Esophagus muscularis mucosa (tissue), 4 donors: ENCODE measurements at regions not wholly inside any gene's neighbourhood (a gene's known extent, or its start where the extent isn't known, plus 50 kb on each side); places are given as distances from the start of the nearest gene placed in this dataset.

Experiments used
- DNase-seq: peaks from one replicate; pipeline ENCODE4 v3.0.0-alpha.2; 2017; ENCODE audit errors: extremely low spot score
- H3K27ac ChIP-seq, 4 donors: fragments of 200-600 bp; sonication (generic); replicated peaks in 1 of 4; 1 replicate in 3 of 4; 2 replicates in 1 of 4; pipeline ENCODE4 v1.5.1; 2016 to 2019; ENCODE audit warnings: mild to moderate bottlenecking in 1 of 4
- H3K27me3 ChIP-seq, 4 donors: fragments of 200-600 bp; sonication (generic); one replicate each; pipeline versions ENCODE4 v1.5.1 to v1.6.0; 2016 to 2019
- H3K36me3 ChIP-seq, 4 donors: fragments of 200-600 bp; sonication (generic); one replicate each; pipeline ENCODE4 v1.5.1; 2016 to 2019
- H3K4me1 ChIP-seq, 4 donors: fragments of 200-600 bp; sonication (generic); one replicate each; pipeline ENCODE4 v1.5.1; 2016 to 2019
- H3K4me3 ChIP-seq, 4 donors: fragments of 200-600 bp; sonication (generic); 1 replicate in 2 of 4; 2 replicates in 2 of 4; pipeline ENCODE4 v1.5.1; 2016 to 2019; ENCODE audit warnings: mild to moderate bottlenecking in 4 of 4, moderate library complexity in 1 of 4
- H3K9me3 ChIP-seq, 4 donors: fragments of 200-600 bp; sonication (generic); 1 replicate in 3 of 4; 2 replicates in 1 of 4; pipeline ENCODE4 v1.5.1; 2016 to 2019
- CTCF ChIP-seq, 3 experiments: fragments of 200-600 bp in 2 of 3; fragments of 450-650 bp in 1 of 3; sonication (generic) in 2 of 3; IDR thresholded peaks; one replicate each; pipeline ENCODE4 v1.5.1; 2017 to 2019; ENCODE audit warnings: antibody characterized with exemption in 3 of 3, mild to moderate bottlenecking in 2 of 3, moderate library complexity in 1 of 3
- EP300 ChIP-seq: sonication (generic); formaldehyde crosslinking; IDR thresholded peaks from one replicate; pipeline ENCODE4 v1.6.1; 2017; ENCODE audit warnings: antibody characterized with exemption
- POLR2A ChIP-seq: fragments of 450-650 bp; IDR thresholded peaks from one replicate; pipeline ENCODE4 v1.6.1; 2017; ENCODE audit warnings: antibody characterized with exemption, moderate library complexity, mild to moderate bottlenecking, low read depth
- POLR2AphosphoS5 ChIP-seq, 2 donors: sonication (generic); formaldehyde crosslinking; IDR thresholded peaks; one replicate each; pipeline ENCODE4 v1.6.1; 2017; ENCODE audit warnings: antibody characterized with exemption in 2 of 2
- WGBS: methylation state at CpG from one replicate; pipeline ENCODE4 v1.1.5; 2018; 5-methylcytosine and 5-hydroxymethylcytosine counted together
- intact Hi-C: fragments of 100-400 bp; cut with DNase I; formaldehyde crosslinking; loops from one replicate; pipeline ENCODE4 v1.15.1; 2023

GRCh38 chr17:13410214-13410613 lies 191.5 kb downstream of the HS3ST3A1 start:
- no peaks in the 10 kb centered on the region for H3K27me3 ChIP-seq
- WGBS = 87% methylated on average over 3 of the region's 3 CpGs
- H3K4me3 ChIP-seq = no peak overlapping the region
- no peaks in the 10 kb centered on the region for H3K36me3 ChIP-seq
- H3K4me1 ChIP-seq = peaks cover 0 to 8% (median 0%) of the 10 kb centered on the region in 4 donors
- H3K9me3 ChIP-seq = no peaks in the 10 kb centered on the region
- H3K27ac ChIP-seq = no peak overlapping the region
- no peak for DNase-seq
- TF ChIP-seq EP300 = no peak
- TF ChIP-seq POLR2AphosphoS5 (IDR thresholded peaks at IDR 0.05) = no peak
- no peak for TF ChIP-seq POLR2A
- TF ChIP-seq CTCF (IDR thresholded peaks at IDR 0.05) = no peak
- intact Hi-C loops = no loop called here

- H3K9me3 ChIP-seq = no peaks in the 10 kb centered on the region
- TF ChIP-seq POLR2AphosphoS5 (IDR thresholded peaks at IDR 0.05) (no peak), POLR2A (no peak), EP300 (no peak), CTCF (IDR thresholded peaks at IDR 0.05) (no peak)
- 95% methylated on average over 1 of the region's 1 CpG for WGBS
- H3K36me3 ChIP-seq = no peaks in the 10 kb centered on the region
- no peak overlapping the region for H3K27ac ChIP-seq
- no peak for DNase-seq
- intact Hi-C loops = no loop called here
- H3K27me3 ChIP-seq = no peaks in the 10 kb centered on the region
- H3K4me1 ChIP-seq = peaks cover 0 to 16% (median 0%) of the 10 kb centered on the region in 4 donors
- no peak overlapping the region for H3K4me3 ChIP-seq
Observed at GRCh38 chr17:13409455-13409854, 192.3 kb downstream of the HS3ST3A1 start.

- TF ChIP-seq POLR2A = no peak
- TF ChIP-seq CTCF (IDR thresholded peaks at IDR 0.05) = no peak
- no peak for TF ChIP-seq POLR2AphosphoS5 (IDR thresholded peaks at IDR 0.05)
- TF ChIP-seq EP300 = no peak
- Histone ChIP-seq H3K4me3 (no peak overlapping the region), H3K9me3 (no peaks in the 10 kb centered on the region), H3K27ac (no peak overlapping the region), H3K36me3 (no peaks in the 10 kb centered on the region), H3K27me3 (no peaks in the 10 kb centered on the region), H3K4me1 (peaks cover 0 to 23% (median 0%) of the 10 kb centered on the region in 4 donors)
- intact Hi-C loops = no loop called here
- whole genome bisulfite sequencing = 91% methylated on average over 6 of the region's 6 CpGs
- DNase-seq = no peak
Observed at GRCh38 chr17:13407381-13407780, 194.3 kb downstream of the HS3ST3A1 start.

GRCh38 chr17:13405807-13406206 lies 195.9 kb downstream of the HS3ST3A1 start:
- DNase-seq = no peak
- no peaks in the 10 kb centered on the region for H3K36me3 ChIP-seq
- H3K9me3 ChIP-seq = no peaks in the 10 kb centered on the region
- no peak overlapping the region for H3K4me3 ChIP-seq
- 66% methylated on average over 3 of the region's 3 CpGs for WGBS
- no peak overlapping the region for H3K27ac ChIP-seq
- H3K4me1 ChIP-seq = peaks cover 0 to 23% (median 0%) of the 10 kb centered on the region in 4 donors
- TF ChIP-seq POLR2AphosphoS5 (IDR thresholded peaks at IDR 0.05) (no peak), CTCF (IDR thresholded peaks at IDR 0.05) (no peak), EP300 (no peak), POLR2A (no peak)
- H3K27me3 ChIP-seq = no peaks in the 10 kb centered on the region
- intact Hi-C loops = no loop called here

GRCh38 chr17:13405080-13405479 lies 196.6 kb downstream of the HS3ST3A1 start:
- H3K27ac ChIP-seq = no peak overlapping the region
- no peaks in the 10 kb centered on the region for H3K36me3 ChIP-seq
- TF ChIP-seq CTCF (IDR thresholded peaks at IDR 0.05) (no peak), POLR2A (no peak), EP300 (no peak), POLR2AphosphoS5 (IDR thresholded peaks at IDR 0.05) (no peak)
- no peaks in the 10 kb centered on the region for H3K9me3 ChIP-seq
- H3K27me3 ChIP-seq = no peaks in the 10 kb centered on the region
- no peak for DNase-seq
- H3K4me1 ChIP-seq = peaks cover 0 to 23% (median 0%) of the 10 kb centered on the region in 4 donors
- 94% methylated on average over 1 of the region's 1 CpG for WGBS
- intact Hi-C loops = no loop called here
- H3K4me3 ChIP-seq = no peak overlapping the region
